Suppressor macrophage treated with lipopolysaccharide for 4 hours (primary cell): ENCODE measurements at regions not wholly inside any gene's neighbourhood (a gene's known extent, or its start where the extent isn't known, plus 50 kb on each side); places are given as distances from the start of the nearest gene placed in this dataset.

ENCODE experiments used
- DNase-seq: peaks from one replicate; pipeline ENCODE4 v3.0.0-alpha.2; 2020

- no peak for DNase-seq
Observed at GRCh38 chr4:175385797-175386196, 426.3 kb downstream of the GPM6A start.

- no peak for DNase-seq
Observed at GRCh38 chr4:175386776-175387507, 425.1 kb downstream of the GPM6A start.

DNA sequence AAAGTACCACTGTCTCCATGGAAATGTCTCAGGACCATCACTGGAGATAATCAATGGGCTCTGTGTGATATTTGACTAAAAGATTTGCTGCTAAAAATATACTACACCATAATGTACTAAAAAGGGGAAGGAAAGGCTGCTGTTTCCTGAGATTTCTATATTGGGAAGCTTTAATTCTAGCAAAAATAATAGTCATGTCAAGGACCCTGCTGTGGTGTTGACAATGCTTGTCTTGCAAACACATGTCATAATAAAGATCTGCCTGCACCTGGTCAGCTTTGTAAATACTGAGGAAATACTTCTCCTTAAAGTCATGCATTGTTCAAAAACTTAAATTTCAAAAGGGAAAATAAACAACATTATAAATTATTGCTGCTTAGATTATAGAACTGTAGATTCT, 417.9 kb downstream of the GPM6A start:
- no peak for DNase-seq

- DNase-seq: no peak
Observed at GRCh38 chr4:175405961-175406360, 406.1 kb downstream of the GPM6A start.

DNA sequence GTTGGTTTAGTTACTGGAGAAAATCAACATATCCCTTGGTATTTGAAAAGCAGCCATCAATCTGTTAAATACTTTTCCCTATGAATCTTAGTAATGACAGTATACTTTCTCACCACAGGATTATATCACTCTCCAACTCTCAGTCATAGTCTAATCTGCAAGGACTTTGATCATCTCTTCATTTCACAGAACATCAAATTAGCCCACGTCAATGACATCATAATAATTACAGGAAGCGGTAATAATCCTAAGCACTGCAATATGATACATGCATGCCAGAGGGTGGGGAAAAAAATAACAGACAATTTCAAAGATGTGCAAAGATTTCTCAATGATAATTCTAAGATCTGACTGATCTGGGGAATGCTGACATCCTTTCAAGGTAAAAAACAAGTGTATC, 404.1 kb downstream of the GPM6A start:
- no peak for DNase-seq

DNA sequence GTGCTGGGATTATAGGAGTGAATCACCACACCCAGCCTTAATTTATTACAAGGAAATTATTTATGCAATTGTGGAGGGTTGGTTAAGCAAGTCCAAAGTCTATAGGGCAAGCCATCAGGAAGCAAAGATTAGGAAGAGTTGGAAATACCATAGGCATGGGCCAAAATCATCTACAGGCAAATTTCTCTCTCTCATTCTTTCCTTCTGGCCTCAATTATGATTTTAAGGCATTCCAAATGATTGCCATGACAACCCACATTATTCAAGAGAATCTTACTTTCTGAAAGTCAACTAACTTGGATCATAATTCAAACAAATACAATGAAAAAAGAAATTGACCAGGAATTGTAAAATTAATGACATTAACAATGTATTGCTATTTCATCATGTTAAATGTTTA, 400.8 kb downstream of the GPM6A start:
- no peak for DNase-seq

- no peak for DNase-seq
Observed at GRCh38 chr4:175412161-175412560, 399.9 kb downstream of the GPM6A start.

DNA sequence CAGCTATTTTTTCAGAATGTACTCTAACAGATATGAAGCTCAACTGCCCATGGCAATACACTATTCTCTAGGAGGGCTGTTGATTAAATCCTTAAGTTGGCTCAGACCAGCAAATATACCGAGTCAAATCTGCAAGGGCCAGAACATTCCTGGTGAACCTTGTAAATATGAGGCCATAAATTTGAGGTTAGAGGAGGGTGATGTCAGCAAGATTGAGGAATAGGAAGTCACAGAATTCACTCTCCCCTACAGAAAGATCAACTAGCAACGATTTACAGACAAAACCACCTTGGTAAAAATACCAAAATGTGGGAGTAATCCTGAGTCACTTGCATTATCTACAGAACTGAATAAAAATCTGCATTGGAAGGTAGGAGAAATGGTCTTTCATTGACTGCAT, 399.3 kb downstream of the GPM6A start:
- DNase-seq: no peak

DNA sequence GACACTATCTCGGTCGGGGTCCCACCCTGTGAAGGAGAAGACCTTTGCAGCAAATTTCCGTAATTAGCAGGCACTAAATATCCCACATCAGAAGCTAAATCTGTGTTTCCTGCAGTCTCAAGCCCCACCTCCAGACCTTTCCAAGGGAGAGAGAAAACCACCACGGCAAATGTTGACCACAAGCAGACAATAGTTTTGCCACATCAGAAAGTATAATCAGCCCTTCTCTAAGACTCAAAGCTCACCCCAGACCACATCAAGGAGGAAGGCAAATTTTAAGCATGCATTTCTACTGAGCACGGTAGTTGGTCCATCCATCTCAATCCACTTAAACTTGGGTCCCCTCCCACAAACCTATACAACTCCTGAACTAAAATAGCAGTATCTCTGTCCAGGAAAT, 398.5 kb downstream of the GPM6A start:
- no peak for DNase-seq

DNA sequence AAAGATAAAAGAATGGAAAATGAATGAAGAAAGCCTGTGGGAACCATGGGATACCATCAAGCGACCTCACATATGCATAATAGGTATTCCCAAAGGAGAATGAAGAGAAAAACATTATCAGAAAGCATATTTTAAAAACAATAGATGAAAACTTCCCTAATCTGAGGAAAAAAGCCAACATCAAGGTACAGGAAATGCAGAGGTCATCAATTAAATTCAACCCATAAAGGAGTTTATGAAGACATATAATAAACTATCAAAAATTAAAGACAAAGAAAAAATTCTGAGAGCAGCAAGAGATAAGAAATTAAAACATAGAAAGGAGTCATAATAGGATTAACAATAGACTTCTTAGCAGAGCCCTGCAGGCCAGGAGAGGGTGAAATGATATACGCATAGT, 397.5 kb downstream of the GPM6A start:
- no peak for DNase-seq

DNA sequence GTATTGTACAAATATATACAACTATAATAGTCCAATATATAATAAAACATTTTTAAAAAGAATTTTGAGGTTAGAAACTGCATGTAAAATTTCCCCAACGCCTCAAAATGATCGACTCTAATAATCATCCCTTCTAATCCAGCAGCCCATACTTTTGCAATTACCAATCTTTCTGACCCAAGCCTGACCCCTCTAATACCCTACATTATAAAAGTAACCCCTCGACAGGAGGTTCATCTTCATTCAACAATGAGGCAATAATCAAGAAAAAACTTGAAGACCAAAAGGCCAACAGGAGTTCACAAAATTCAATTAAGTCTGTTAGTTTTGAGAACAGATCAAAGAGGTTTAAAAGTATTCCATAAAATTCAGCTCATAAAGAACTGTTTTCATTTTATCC, 393.5 kb downstream of the GPM6A start:
- no peak for DNase-seq

DNA sequence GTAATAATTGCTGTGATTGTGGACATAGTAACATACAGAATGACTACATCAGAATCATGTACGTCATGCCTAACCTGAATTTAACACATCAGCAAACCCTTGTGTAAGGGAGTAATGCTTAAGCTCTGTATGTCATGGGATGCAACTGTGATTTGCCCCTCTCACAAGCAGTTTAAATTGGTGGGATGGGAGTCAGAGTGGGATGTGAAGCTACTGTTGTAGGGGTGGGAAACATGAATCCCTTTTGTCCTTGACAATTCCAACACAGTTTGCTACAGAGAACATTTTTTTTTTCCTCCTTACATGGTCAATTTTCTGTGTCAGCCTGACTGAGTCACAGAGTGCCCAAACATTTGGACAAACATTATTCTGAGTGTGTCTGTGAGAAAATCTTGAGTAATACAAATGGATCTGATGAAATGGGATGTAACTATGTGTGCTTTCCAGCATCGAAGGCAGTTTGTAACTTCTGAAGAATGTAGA, 392.8 kb downstream of the GPM6A start:
- no peak for DNase-seq

DNA sequence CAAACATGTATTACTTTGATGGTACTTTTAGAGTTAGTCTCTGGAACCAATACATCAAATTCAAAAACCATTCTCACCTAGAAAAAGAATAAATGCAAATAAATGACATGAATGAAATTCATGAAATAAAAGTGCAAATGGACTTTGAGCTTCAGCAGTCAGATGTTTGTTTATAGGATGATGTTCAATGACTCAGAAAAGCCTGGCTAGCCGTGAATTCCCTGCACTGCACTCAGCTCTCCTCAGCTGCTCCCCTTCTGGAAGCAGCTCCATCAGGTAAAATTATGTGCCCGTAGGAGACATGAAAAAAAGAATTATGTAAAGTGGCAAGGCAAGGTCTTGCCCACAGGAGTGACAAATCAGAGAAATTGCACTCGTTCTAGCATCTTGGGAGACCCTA, 390.6 kb downstream of the GPM6A start:
- no peak for DNase-seq

DNA sequence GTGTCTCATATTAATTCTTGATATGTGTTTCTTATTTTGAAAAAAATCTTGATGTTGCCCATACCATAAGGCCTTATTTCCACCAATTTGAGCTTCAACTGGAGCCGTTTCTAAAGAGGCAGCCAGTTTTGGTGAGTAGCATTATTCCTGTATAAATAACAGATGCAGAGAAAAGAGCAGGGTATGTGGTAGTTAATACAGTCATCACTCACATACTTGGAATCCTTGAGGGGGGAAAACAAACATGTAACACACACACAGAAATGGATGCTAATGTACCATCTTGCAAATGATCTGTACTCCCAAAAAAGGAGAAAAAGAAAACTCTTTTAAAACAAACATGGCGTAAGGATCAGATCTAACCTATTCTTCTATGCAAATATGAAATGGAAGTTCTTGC, 389.7 kb downstream of the GPM6A start:
- no peak for DNase-seq

DNA sequence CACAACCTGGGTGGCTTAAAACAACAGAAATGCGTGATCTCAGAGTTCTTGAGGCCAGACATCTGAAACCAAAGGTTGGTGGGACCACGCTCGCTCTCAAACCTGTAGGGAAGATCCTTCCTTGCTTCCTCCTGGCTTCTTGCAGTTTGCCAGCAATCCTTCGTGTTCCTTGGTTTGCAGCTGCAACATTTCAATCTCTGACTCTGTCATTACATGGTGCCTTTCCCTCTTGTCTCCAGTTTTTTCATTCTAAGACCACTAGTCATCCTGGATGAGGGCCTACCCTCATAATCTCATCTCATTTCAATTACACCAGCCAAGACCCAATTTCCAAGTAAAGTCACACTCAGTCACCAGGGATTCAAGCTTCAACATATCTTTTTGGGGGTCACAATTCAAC, 388.0 kb downstream of the GPM6A start:
- no peak for DNase-seq

GRCh38 chr4:175427751-175428150, 384.3 kb downstream of the GPM6A start:
- DNase-seq: no peak

DNA sequence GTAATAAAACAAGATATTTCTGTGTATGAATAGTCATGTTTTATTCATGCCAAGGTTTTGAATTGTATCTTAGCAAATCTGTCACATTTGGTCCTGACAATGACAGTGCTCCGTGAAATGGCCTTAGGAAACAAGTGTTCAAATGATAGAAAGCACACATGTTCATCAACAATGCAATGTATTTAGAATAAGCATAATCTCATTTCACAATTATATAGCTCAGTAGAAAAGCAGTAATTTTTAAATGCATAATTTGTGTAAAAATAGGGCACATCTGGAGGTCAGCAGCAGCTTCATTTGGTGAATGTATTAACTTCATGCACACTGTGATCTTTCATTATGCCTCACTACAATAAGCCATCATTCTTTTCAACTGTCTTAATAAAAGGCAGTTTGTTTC, 380.4 kb downstream of the GPM6A start:
- no peak for DNase-seq

- DNase-seq: no peak
Observed at GRCh38 chr4:175435381-175435783, 376.7 kb downstream of the GPM6A start.

- no peak for DNase-seq
Observed at GRCh38 chr4:175436196-175436595, 375.9 kb downstream of the GPM6A start.

DNA sequence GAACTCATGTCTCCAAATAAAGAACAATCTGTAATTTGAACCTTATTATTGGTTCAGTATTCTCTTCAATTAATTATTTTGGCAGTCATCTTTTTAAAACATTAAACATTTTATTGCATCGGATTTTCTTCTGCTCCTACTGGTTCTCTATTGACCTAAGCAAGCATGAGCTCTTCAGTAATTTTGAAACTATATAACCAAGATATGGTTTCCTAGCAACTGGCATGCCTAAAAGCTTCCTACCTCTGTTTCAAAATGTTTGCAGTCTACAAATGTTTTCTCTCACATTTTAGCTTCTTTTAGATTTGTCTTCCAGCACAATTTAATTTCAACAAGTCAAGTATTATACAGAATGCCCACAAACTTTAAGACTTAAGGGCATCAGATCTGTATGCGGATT, 371.3 kb downstream of the GPM6A start:
- no peak for DNase-seq

DNA sequence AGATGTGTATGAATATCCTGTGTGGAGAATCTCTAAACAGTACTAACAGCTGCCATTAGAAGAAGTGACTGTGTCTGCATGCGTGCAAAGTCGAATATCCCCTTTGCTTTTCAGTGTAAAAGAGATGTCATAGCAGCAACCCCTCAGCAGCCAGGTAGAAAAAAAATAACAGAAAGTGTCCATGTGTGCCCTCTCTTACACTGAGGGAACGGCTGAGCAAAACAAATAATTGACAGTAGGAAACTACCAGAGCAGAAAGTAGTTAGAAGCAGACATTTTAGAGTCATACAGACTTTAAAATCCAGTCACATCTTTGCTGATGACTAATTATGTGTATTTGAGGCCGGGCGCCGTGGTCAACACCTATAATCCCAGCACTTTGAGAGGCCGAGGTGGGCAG, 370.8 kb downstream of the GPM6A start:
- no peak for DNase-seq

DNA sequence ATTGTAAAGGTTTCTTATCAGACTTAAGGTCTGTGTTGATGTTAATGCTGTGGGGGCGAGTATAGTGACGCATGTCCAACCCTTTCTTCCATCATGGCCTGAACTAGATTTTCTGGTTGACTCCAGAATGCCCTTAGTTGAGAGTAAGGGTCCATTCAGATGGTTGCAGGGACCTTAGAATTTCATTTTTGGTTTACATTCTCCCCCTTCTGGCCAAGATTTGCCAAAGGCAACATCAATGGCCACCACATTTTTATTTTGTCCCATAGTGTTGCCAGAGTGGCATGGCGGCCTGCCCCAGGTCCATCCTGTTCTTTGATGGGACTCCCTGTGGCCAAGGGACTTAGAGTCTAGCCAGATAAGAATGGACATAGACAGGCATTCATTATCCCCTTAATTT, 368.5 kb downstream of the GPM6A start:
- no peak for DNase-seq

DNA sequence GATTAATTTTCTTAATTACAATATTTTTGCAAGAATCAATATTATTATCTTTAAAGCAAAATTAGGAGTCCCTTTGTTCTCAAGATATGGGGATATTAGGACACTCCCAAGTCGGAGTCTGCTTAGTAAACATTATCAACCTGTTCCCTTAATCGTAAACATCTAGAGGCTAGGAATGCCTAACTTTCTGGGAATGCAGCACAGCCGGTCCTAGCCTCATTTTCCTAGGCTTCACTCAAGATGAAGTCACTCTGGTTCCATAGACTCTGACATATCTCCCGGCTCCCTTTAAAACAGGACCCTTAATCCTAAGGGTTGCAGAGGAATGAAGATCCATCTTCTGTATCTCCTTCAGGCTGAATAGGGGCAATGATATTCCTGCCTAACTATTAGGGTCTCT, 367.6 kb downstream of the GPM6A start:
- no peak for DNase-seq

- no peak for DNase-seq
Observed at GRCh38 chr4:175447016-175447415, 365.0 kb downstream of the GPM6A start.

DNA sequence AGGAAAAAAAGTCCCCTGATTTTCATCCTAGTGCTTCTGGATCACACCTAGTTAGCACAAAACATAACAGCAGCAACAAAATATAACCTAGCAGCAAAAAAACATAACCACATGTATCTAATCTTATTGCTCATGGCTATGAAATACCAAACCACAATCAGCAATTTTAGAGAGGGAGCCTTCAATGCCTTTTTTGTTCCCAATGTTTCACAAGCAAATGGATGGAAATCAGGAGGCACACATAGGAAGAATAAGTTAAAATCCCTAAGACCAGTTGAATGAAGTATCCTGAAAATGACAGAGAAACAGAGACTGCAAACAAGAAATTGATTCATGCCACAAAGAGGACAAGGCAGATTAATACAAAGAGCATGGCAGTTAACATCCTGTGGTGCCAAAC, 361.6 kb downstream of the GPM6A start:
- no peak for DNase-seq
